ENCODE measurements at regions not wholly inside any gene's neighbourhood (a gene's known extent, or its start where the extent isn't known, plus 50 kb on each side); places are given as distances from the start of the nearest gene placed in this dataset.

GRCh38 chr2:55759271-55759921 is 65.8 kb upstream of the PNPT1 start:
- Histone ChIP-seq H3K4me3 (no peak overlapping the region), H3K9me3 (replicated peaks; ENCODE audit: control insufficient read depth, insufficient read depth, low read depth, low read length) (no peaks in the 10 kb centered on the region), H3K27me3 (ENCODE audit: control insufficient read depth in 2 of 2, insufficient read depth in 2 of 2, low read length in 2 of 2) (peaks cover 0 to 2% of the 10 kb centered on the region in 2 experiments; a peak in 1 of 5 replicates), H3K4me2 (ENCODE audit: insufficient read depth, low read length) (no peak overlapping the region), H3K36me3 (ENCODE audit: control insufficient read depth, insufficient read depth, low read length) (no peaks in the 10 kb centered on the region), H3K79me2 (ENCODE audit: control insufficient read depth, insufficient read depth, low read length) (no peaks in the 10 kb centered on the region), H3K4me1 (replicated peaks in 1 of 2; ENCODE audit: control insufficient read depth in 2 of 2, insufficient read depth in 2 of 2, low read length in 2 of 2) (no peaks in the 10 kb centered on the region), H2AFZ (ENCODE audit: low read depth, low read length) (no peak overlapping the region), H3K9ac (ENCODE audit: insufficient read depth in 1 of 2, low read depth in 2 of 2, low read length in 2 of 2) (no peak overlapping the region), H3K9me1 (ENCODE audit: control insufficient read depth, insufficient read depth, low read length) (no peaks in the 10 kb centered on the region), H4K20me1 (replicated peaks; ENCODE audit: control insufficient read depth, insufficient read depth, low read length) (no peaks in the 10 kb centered on the region), H3K27ac (ENCODE audit: extremely low read depth, low read depth, low read length) (no peak overlapping the region)
- FAIRE-seq (no peak), ATAC-seq (no peak), DNase-seq (ENCODE audit: extremely low read depth in 1 of 4, low spot score in 3 of 4) (no peak)
- 0% methylated on average over 5 of the region's 5 CpGs for WGBS (ENCODE audit: insufficient coverage, low coverage, missing lambda C conversion rate)
- intact Hi-C loops (cut with micrococcal nuclease) (no loop called here), in situ Hi-C loops (cut with MboI) (no loop called here)
- BruUV-seq (replicated peaks) = no TSS peak
- CTCF ChIA-PET (ENCODE audit: low intra/inter-chr PET ratio) = no interaction called here
- POLR2A ChIA-PET = no interaction called here
- no peak for TF ChIP-seq ELF4 (CRISPR knock-in tag; IDR thresholded peaks at IDR 0.05)
- no peak for TF ChIP-seq ZNF707 (CRISPR knock-in tag; conservative IDR thresholded peaks at IDR 0.05)
- TF ChIP-seq POU5F1 (IDR thresholded peaks at IDR 0.05; ENCODE audit: borderline replicate concordance, low read depth, low read length, partially characterized antibody) = no peak
- TF ChIP-seq TFAM (CRISPR knock-in tag; conservative IDR thresholded peaks at IDR 0.05) = no peak
- no peak for TF ChIP-seq KDM2B (CRISPR knock-in tag; IDR thresholded peaks at IDR 0.05)
- no peak for TF ChIP-seq CHD1 (IDR thresholded peaks at IDR 0.05; ENCODE audit: low read length)
- TF ChIP-seq, protein P1, sequence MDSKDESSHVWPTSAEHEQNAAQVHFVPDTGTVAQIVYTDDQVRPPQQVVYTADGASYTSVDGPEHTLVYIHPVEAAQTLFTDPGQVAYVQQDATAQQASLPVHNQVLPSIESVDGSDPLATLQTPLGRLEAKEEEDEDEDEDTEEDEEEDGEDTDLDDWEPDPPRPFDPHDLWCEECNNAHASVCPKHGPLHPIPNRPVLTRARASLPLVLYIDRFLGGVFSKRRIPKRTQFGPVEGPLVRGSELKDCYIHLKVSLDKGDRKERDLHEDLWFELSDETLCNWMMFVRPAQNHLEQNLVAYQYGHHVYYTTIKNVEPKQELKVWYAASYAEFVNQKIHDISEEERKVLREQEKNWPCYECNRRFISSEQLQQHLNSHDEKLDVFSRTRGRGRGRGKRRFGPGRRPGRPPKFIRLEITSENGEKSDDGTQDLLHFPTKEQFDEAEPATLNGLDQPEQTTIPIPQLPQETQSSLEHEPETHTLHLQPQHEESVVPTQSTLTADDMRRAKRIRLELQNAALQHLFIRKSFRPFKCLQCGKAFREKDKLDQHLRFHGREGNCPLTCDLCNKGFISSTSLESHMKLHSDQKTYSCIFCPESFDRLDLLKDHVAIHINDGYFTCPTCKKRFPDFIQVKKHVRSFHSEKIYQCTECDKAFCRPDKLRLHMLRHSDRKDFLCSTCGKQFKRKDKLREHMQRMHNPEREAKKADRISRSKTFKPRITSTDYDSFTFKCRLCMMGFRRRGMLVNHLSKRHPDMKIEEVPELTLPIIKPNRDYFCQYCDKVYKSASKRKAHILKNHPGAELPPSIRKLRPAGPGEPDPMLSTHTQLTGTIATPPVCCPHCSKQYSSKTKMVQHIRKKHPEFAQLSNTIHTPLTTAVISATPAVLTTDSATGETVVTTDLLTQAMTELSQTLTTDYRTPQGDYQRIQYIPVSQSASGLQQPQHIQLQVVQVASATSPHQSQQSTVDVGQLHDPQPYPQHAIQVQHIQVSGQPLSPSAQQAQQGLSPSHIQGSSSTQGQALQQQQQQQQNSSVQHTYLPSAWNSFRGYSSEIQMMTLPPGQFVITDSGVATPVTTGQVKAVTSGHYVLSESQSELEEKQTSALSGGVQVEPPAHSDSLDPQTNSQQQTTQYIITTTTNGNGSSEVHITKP (IDR thresholded peaks at IDR 0.05; ENCODE audit: partially characterized antibody) = no peak
- no peak for TF ChIP-seq ZNF41 (CRISPR knock-in tag; conservative IDR thresholded peaks at IDR 0.05)
- TF ChIP-seq, protein P2, sequence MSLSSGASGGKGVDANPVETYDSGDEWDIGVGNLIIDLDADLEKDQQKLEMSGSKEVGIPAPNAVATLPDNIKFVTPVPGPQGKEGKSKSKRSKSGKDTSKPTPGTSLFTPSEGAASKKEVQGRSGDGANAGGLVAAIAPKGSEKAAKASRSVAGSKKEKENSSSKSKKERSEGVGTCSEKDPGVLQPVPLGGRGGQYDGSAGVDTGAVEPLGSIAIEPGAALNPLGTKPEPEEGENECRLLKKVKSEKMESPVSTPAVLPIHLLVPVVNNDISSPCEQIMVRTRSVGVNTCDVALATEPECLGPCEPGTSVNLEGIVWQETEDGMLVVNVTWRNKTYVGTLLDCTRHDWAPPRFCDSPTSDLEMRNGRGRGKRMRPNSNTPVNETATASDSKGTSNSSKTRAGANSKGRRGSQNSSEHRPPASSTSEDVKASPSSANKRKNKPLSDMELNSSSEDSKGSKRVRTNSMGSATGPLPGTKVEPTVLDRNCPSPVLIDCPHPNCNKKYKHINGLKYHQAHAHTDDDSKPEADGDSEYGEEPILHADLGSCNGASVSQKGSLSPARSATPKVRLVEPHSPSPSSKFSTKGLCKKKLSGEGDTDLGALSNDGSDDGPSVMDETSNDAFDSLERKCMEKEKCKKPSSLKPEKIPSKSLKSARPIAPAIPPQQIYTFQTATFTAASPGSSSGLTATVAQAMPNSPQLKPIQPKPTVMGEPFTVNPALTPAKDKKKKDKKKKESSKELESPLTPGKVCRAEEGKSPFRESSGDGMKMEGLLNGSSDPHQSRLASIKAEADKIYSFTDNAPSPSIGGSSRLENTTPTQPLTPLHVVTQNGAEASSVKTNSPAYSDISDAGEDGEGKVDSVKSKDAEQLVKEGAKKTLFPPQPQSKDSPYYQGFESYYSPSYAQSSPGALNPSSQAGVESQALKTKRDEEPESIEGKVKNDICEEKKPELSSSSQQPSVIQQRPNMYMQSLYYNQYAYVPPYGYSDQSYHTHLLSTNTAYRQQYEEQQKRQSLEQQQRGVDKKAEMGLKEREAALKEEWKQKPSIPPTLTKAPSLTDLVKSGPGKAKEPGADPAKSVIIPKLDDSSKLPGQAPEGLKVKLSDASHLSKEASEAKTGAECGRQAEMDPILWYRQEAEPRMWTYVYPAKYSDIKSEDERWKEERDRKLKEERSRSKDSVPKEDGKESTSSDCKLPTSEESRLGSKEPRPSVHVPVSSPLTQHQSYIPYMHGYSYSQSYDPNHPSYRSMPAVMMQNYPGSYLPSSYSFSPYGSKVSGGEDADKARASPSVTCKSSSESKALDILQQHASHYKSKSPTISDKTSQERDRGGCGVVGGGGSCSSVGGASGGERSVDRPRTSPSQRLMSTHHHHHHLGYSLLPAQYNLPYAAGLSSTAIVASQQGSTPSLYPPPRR (CRISPR knock-in tag; IDR thresholded peaks at IDR 0.05; ENCODE audit: borderline replicate concordance) = no peak
- no peak for TF ChIP-seq NFIX (CRISPR knock-in tag; IDR thresholded peaks at IDR 0.05; ENCODE audit: low read depth)
- TF ChIP-seq ZNF655 (CRISPR knock-in tag; IDR thresholded peaks at IDR 0.05) = no peak
